H9 (cell line): ENCODE measurements at regions not wholly inside any gene's neighbourhood (a gene's known extent, or its start where the extent isn't known, plus 50 kb on each side); places are given as distances from the start of the nearest gene placed in this dataset.

ENCODE experiments used
- DNase-seq: peaks from one replicate; pipeline ENCODE4 v3.0.0-alpha.2; 2017
- H2AFZ ChIP-seq: one replicate; pipeline ENCODE4 v1.6.1; 2013; ENCODE audit warnings: mild to moderate bottlenecking, low read length, control low read depth, moderate library complexity
- H2AK5ac ChIP-seq: 2 replicates; pipeline ENCODE4 v1.6.1; 2013; ENCODE audit warnings: low read length, control low read depth, mixed read lengths; ENCODE audit not compliant: insufficient read length
- H2BK120ac ChIP-seq: one replicate; pipeline ENCODE4 v1.6.1; 2013; ENCODE audit warnings: low read depth, mild to moderate bottlenecking, low read length, control low read depth, inconsistent platforms; ENCODE audit not compliant: poor library complexity, severe bottlenecking
- H2BK12ac ChIP-seq: 2 replicates; pipeline ENCODE4 v1.6.1; 2013; ENCODE audit warnings: low read length, control low read depth, mixed read lengths, low read depth; ENCODE audit not compliant: insufficient read length
- H2BK15ac ChIP-seq: 2 replicates; pipeline ENCODE4 v1.6.1; 2013; ENCODE audit warnings: low read depth, low read length, control low read depth
- H2BK20ac ChIP-seq: one replicate; pipeline ENCODE4 v1.6.1; 2013; ENCODE audit warnings: low read depth, mild to moderate bottlenecking, low read length, control low read depth, inconsistent platforms; ENCODE audit not compliant: poor library complexity, severe bottlenecking
- H2BK5ac ChIP-seq: 2 replicates; pipeline ENCODE4 v1.6.1; 2013; ENCODE audit warnings: low read length, control low read depth, mixed read lengths; ENCODE audit not compliant: insufficient read length
- H3K14ac ChIP-seq: 2 replicates; pipeline ENCODE4 v1.6.1; 2013; ENCODE audit warnings: low read length, control low read depth; ENCODE audit not compliant: insufficient read depth
- H3K18ac ChIP-seq: 2 replicates; pipeline ENCODE4 v1.6.1; 2013; ENCODE audit warnings: low read depth, mild to moderate bottlenecking, mixed read lengths, low read length, control low read depth; ENCODE audit not compliant: insufficient read length
- H3K23ac ChIP-seq: 2 replicates; pipeline ENCODE4 v1.6.1; 2013; ENCODE audit warnings: low read length, control low read depth, mixed read lengths, low read depth; ENCODE audit not compliant: insufficient read length
- H3K23me2 ChIP-seq: 2 replicates; pipeline ENCODE4 v1.6.1; 2013; ENCODE audit warnings: low read depth, mild to moderate bottlenecking, mixed read lengths, low read length, control low read depth; ENCODE audit not compliant: insufficient read length, poor library complexity, severe bottlenecking
- H3K27ac ChIP-seq: 2 replicates; pipeline ENCODE4 v1.5.1; 2013; ENCODE audit warnings: low read length, control low read depth, mixed read lengths, low read depth; ENCODE audit not compliant: insufficient read length
- H3K27me3 ChIP-seq: 2 replicates; pipeline ENCODE4 v1.6.1; 2013; ENCODE audit warnings: low read length, control low read depth, inconsistent platforms; ENCODE audit not compliant: insufficient read depth
- H3K4ac ChIP-seq: 2 replicates; pipeline ENCODE4 v1.6.1; 2013; ENCODE audit warnings: low read depth, mild to moderate bottlenecking, control low read depth, inconsistent platforms, low read length, moderate library complexity
- H3K4me1 ChIP-seq: 2 replicates; pipeline ENCODE4 v1.6.1; 2013; ENCODE audit warnings: low read length, control low read depth, inconsistent platforms; ENCODE audit not compliant: insufficient read depth
- H3K4me2 ChIP-seq: 2 replicates; pipeline ENCODE4 v1.6.1; 2013; ENCODE audit warnings: low read length, control low read depth, mixed read lengths; ENCODE audit not compliant: insufficient read length, insufficient read depth
- H3K56ac ChIP-seq: 2 replicates; pipeline ENCODE4 v1.6.1; 2013; ENCODE audit warnings: low read depth, mild to moderate bottlenecking, mixed read lengths, low read length, control low read depth; ENCODE audit not compliant: insufficient read length
- H3K79me1 ChIP-seq: 2 replicates; pipeline ENCODE4 v1.6.1; 2013; ENCODE audit warnings: low read depth, mild to moderate bottlenecking, moderate library complexity, low read length, control low read depth, inconsistent platforms; ENCODE audit not compliant: insufficient read depth, poor library complexity, severe bottlenecking
- H3K79me2 ChIP-seq: 2 replicates; pipeline ENCODE4 v1.6.1; 2013; ENCODE audit warnings: low read length, control low read depth, inconsistent platforms; ENCODE audit not compliant: insufficient read depth
- H3K9ac ChIP-seq: 2 replicates; pipeline ENCODE4 v1.6.1; 2013; ENCODE audit warnings: low read length, control low read depth, mixed read lengths; ENCODE audit not compliant: insufficient read length; ENCODE audit errors: extremely low read depth
- H3K9me3 ChIP-seq: one replicate; pipeline ENCODE4 v1.6.1; 2013; ENCODE audit warnings: low read depth, low read length, inconsistent platforms; ENCODE audit not compliant: control insufficient read depth
- H3T11ph ChIP-seq: one replicate; pipeline ENCODE4 v1.6.1; 2013; ENCODE audit warnings: mild to moderate bottlenecking, low read length, control low read depth, inconsistent platforms
- H4K20me1 ChIP-seq: one replicate; pipeline ENCODE4 v1.6.1; 2013; ENCODE audit not compliant: control insufficient read depth, insufficient read length, insufficient read depth
- H4K5ac ChIP-seq: 2 replicates; pipeline ENCODE4 v1.6.1; 2013; ENCODE audit warnings: low read depth, mild to moderate bottlenecking, mixed read lengths, low read length, control low read depth; ENCODE audit not compliant: insufficient read length
- H4K8ac ChIP-seq: replicated peaks from 2 replicates; pipeline ENCODE4 v1.6.1; 2013; ENCODE audit warnings: low read length, control low read depth, mixed read lengths, low read depth; ENCODE audit not compliant: insufficient read length
- H4K91ac ChIP-seq: 2 replicates; pipeline ENCODE4 v1.6.1; 2013; ENCODE audit warnings: low read depth, mild to moderate bottlenecking, moderate library complexity, mixed read lengths, low read length, control low read depth; ENCODE audit not compliant: insufficient read length
- H3K27ac Mint-ChIP-seq, 3 experiments: 2 replicates in 2 of 3; 3 replicates in 1 of 3; pipeline ENCODE4 v1.8.0; 2020 to 2021; ENCODE audit warnings: mixed read lengths in 3 of 3, mild to moderate bottlenecking in 1 of 3, moderate library complexity in 1 of 3
- H3K27me3 Mint-ChIP-seq: 2 replicates; pipeline ENCODE4 v1.8.0; 2021; ENCODE audit warnings: low read depth, mild to moderate bottlenecking, moderate library complexity, mixed read lengths
- H3K36me3 Mint-ChIP-seq, 3 experiments: 2 replicates in 2 of 3; 3 replicates in 1 of 3; pipeline ENCODE4 v1.8.0; 2020 to 2021; ENCODE audit warnings: low read depth in 3 of 3, mixed read lengths in 3 of 3; ENCODE audit not compliant: insufficient read depth in 1 of 3
- H3K4me1 Mint-ChIP-seq, 2 experiments: 2 replicates each; pipeline ENCODE4 v1.8.0; 2020; ENCODE audit warnings: mixed read lengths in 2 of 2
- H3K4me3 Mint-ChIP-seq, 2 experiments: 2 replicates in 1 of 2; 3 replicates in 1 of 2; pipeline ENCODE4 v1.8.0; 2020 to 2021; ENCODE audit warnings: mild to moderate bottlenecking in 2 of 2, mixed read lengths in 2 of 2, moderate library complexity in 1 of 2
- H3K9me3 Mint-ChIP-seq, 2 experiments: 2 replicates in 1 of 2; 3 replicates in 1 of 2; pipeline ENCODE4 v1.8.0; 2020; ENCODE audit warnings: mild to moderate bottlenecking in 2 of 2, mixed read lengths in 2 of 2, moderate library complexity in 1 of 2
- WGBS: extraction: QIAGEN DNeasy Blood & Tissue Kit; methylation state at CpG from one replicate; pipeline ENCODE4 v1.1.7; 2013; ENCODE audit warnings: missing lambda C conversion rate, low lambda C conversion rate, mixed read lengths; ENCODE audit not compliant: insufficient read length; ENCODE audit errors: extremely low coverage; 5-methylcytosine and 5-hydroxymethylcytosine counted together
- TF ChIP-seq, protein P1 (sequence below): fragments of 200-600 bp; sonication (generic); conservative IDR thresholded peaks from 3 replicates; pipeline ENCODE4 v1.8.0; 2021; ENCODE audit warnings: antibody characterized with exemption, mild to moderate bottlenecking

GRCh38 chr9:129486756-129487657 lies 133.9 kb downstream of the C9orf50 start:
- Histone ChIP-seq H3K4ac (no peak overlapping the region), H3K79me2 (no peaks in the 10 kb centered on the region), H3K23ac (no peak overlapping the region), H2BK15ac (no peak overlapping the region), H3K14ac (no peak overlapping the region), H3K79me1 (no peaks in the 10 kb centered on the region), H2BK5ac (no peak overlapping the region), H3K56ac (no peak overlapping the region), H3K23me2 (peaks cover 19% of the 10 kb centered on the region), H2BK20ac (no peak overlapping the region), H2BK12ac (no peak overlapping the region), H3K9me3 (no peaks in the 10 kb centered on the region), H3K18ac (no peak overlapping the region), H3K4me1 (no peaks in the 10 kb centered on the region; the same call in 1 of the 2 replicates), H4K91ac (no peak overlapping the region), H3K4me2 (no peak overlapping the region), H3T11ph (no peak overlapping the region), H3K9ac (no peak overlapping the region), H3K27ac (no peak overlapping the region), H2AFZ (no peak overlapping the region), H4K20me1 (no peaks in the 10 kb centered on the region), H3K27me3 (peaks cover 14% of the 10 kb centered on the region; the same call in 1 of the 2 replicates), H4K8ac (no peak overlapping the region), H2AK5ac (no peak overlapping the region), H4K5ac (no peak overlapping the region), H2BK120ac (no peak overlapping the region)
- peak overlapping the region in 1 of 3 experiments; percentile 66; a peak in 1 of 7 replicates for H3K27ac Mint-ChIP-seq
- no peaks in the 10 kb centered on the region; a peak in 2 of 7 replicates for H3K36me3 Mint-ChIP-seq
- peak overlapping the region; percentile 40 to 75; a peak in 3 of 5 replicates for H3K4me3 Mint-ChIP-seq
- peaks cover 46 to 59% of the 10 kb centered on the region in 2 experiments for H3K4me1 Mint-ChIP-seq
- TF ChIP-seq, protein P1, sequence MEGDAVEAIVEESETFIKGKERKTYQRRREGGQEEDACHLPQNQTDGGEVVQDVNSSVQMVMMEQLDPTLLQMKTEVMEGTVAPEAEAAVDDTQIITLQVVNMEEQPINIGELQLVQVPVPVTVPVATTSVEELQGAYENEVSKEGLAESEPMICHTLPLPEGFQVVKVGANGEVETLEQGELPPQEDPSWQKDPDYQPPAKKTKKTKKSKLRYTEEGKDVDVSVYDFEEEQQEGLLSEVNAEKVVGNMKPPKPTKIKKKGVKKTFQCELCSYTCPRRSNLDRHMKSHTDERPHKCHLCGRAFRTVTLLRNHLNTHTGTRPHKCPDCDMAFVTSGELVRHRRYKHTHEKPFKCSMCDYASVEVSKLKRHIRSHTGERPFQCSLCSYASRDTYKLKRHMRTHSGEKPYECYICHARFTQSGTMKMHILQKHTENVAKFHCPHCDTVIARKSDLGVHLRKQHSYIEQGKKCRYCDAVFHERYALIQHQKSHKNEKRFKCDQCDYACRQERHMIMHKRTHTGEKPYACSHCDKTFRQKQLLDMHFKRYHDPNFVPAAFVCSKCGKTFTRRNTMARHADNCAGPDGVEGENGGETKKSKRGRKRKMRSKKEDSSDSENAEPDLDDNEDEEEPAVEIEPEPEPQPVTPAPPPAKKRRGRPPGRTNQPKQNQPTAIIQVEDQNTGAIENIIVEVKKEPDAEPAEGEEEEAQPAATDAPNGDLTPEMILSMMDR: no peak
- no peaks in the 10 kb centered on the region; a peak in 1 of 5 replicates for H3K9me3 Mint-ChIP-seq
- DNase-seq: no peak
- peaks cover 82% of the 10 kb centered on the region for H3K27me3 Mint-ChIP-seq
- no CpG with 5 or more reads among the region's 13 CpGs for WGBS
